ENCODE measurements at regions not wholly inside any gene's neighbourhood (a gene's known extent, or its start where the extent isn't known, plus 50 kb on each side); places are given as distances from the start of the nearest gene placed in this dataset.

DNA sequence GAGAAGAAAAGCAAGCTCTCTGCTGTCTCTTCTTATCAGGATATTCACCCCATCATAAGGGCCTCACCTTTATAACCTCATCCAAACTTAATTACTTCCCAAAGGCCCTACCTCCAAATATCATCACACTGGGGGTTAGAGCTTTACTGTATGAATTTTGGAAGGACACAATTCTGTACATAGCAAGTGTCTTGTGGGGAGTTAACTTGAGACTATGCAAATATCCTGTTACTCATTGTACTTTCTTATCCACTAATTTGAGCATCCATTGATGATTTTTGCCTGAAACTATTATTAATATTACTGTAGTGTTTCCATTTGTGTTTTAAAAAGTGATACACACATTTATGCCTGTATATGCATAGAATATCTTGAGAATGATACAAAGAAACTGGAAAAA lies 129.1 kb upstream of the IVNS1ABP start:
- no peak for DNase-seq (ENCODE audit: extremely low spot score, unreplicated experiment)
- Mint-ChIP-seq H3K9me3 (peaks cover under 1% of the 10 kb centered on the region), H3K36me3 (no peaks in the 10 kb centered on the region), H3K27me3 (no peaks in the 10 kb centered on the region), H3K27ac (no peak overlapping the region), H3K4me3 (no peak overlapping the region), H3K4me1 (ENCODE audit: unreplicated experiment) (peaks cover 6% of the 10 kb centered on the region)
- TF ChIP-seq, protein P1, sequence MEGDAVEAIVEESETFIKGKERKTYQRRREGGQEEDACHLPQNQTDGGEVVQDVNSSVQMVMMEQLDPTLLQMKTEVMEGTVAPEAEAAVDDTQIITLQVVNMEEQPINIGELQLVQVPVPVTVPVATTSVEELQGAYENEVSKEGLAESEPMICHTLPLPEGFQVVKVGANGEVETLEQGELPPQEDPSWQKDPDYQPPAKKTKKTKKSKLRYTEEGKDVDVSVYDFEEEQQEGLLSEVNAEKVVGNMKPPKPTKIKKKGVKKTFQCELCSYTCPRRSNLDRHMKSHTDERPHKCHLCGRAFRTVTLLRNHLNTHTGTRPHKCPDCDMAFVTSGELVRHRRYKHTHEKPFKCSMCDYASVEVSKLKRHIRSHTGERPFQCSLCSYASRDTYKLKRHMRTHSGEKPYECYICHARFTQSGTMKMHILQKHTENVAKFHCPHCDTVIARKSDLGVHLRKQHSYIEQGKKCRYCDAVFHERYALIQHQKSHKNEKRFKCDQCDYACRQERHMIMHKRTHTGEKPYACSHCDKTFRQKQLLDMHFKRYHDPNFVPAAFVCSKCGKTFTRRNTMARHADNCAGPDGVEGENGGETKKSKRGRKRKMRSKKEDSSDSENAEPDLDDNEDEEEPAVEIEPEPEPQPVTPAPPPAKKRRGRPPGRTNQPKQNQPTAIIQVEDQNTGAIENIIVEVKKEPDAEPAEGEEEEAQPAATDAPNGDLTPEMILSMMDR (conservative IDR thresholded peaks at IDR 0.05), result no peak

DNA sequence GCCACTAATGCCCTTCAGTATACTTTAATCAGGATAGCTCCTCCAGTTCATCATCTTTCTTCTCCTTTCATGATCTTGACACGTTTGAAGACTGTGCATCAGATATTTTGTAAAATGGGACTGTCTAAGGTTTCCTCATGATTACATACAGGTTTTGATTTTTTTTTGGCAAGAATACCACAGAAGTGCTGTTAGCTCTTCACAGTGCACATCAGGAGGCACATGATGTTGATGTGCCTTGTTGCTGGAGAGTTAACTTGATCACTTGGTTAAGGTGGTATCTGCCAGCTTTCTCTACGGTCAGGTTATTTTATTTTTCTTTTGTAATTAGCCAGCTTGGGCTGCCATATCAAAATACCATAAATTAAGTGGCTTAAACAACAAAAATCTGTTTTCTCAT lies 128.6 kb upstream of the IVNS1ABP start:
- no peak for DNase-seq (ENCODE audit: extremely low spot score, unreplicated experiment)
- Mint-ChIP-seq H3K36me3 (no peaks in the 10 kb centered on the region), H3K27me3 (no peaks in the 10 kb centered on the region), H3K27ac (no peak overlapping the region), H3K9me3 (no peaks in the 10 kb centered on the region), H3K4me1 (ENCODE audit: unreplicated experiment) (peaks cover 10% of the 10 kb centered on the region), H3K4me3 (no peak overlapping the region)
- TF ChIP-seq, protein P1 (conservative IDR thresholded peaks at IDR 0.05), result no peak

DNA sequence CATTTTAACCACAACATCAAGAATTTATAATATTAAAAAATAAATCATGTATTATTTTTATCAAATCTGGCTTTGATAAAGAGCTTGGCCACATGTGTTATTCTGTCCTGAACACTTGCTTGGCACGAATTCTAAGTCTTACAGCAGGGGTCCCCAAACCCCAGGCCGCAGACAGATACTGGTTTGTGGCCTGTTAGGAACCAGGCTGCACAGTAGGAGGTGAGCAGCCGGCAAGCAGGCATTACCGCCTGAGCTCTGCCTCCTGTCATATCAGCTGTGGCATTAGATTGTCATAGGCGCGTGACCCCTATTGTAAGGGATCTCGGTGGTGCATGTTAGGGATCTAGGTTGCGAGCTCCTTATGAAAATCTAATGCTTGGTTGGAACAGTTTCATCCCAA lies 127.6 kb upstream of the IVNS1ABP start:
- no peak for DNase-seq (ENCODE audit: extremely low spot score, unreplicated experiment)
- H3K4me1 Mint-ChIP-seq (ENCODE audit: unreplicated experiment), result peaks cover 10% of the 10 kb centered on the region
- no peaks in the 10 kb centered on the region for H3K9me3 Mint-ChIP-seq
- H3K4me3 Mint-ChIP-seq, result no peak overlapping the region
- TF ChIP-seq, protein P1 (conservative IDR thresholded peaks at IDR 0.05), result no peak
- no peaks in the 10 kb centered on the region for H3K27me3 Mint-ChIP-seq
- H3K27ac Mint-ChIP-seq, result no peak overlapping the region
- H3K36me3 Mint-ChIP-seq, result no peaks in the 10 kb centered on the region

DNA sequence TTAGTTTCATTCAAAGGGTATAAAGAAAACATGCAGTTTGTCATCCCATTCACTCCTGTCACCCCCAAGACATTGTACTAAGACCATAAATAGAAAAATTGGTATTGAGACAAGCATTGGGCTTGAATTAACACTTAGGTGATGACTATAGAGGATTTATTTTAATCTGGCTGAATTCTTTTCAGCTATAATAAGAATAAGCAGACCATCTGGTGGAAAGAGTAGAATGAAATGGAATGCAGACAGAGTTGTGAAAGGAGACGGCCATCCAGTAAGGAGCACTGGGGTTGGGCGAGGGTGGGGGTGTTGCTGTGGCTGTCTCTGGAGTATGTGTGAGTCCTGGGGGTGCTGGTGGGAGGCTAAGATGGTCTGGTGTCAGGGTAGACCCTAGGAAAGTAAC lies 125.0 kb upstream of the IVNS1ABP start:
- H3K4me3 Mint-ChIP-seq, result no peak overlapping the region
- TF ChIP-seq, protein P1 (conservative IDR thresholded peaks at IDR 0.05), result no peak
- H3K4me1 Mint-ChIP-seq (ENCODE audit: unreplicated experiment), result peaks cover 10% of the 10 kb centered on the region
- no peaks in the 10 kb centered on the region for H3K36me3 Mint-ChIP-seq
- H3K9me3 Mint-ChIP-seq, result no peaks in the 10 kb centered on the region
- H3K27me3 Mint-ChIP-seq, result no peaks in the 10 kb centered on the region
- DNase-seq (ENCODE audit: extremely low spot score, unreplicated experiment), result no peak
- H3K27ac Mint-ChIP-seq, result no peak overlapping the region

DNA sequence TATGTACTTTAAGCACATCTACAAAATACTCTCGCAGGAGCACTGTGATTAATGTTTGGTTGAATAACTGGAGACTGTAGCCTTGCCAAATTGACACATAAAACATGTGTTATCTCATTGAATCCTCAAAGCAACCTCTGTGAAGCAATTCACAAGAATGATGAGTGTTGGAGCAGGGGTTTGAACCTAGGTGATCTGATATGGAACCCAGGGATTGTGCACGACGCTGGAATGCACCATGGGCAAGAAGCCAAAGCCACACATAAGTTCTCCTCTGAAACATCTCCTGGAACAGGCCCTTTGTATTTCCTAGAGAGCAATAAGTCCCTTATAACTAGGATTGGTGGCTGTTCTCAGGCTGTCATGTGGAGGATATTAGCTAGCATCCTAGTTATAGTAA lies 124.6 kb upstream of the IVNS1ABP start:
- DNase-seq (ENCODE audit: extremely low spot score, unreplicated experiment), result no peak
- no peaks in the 10 kb centered on the region for H3K9me3 Mint-ChIP-seq
- H3K4me1 Mint-ChIP-seq (ENCODE audit: unreplicated experiment), result peaks cover 10% of the 10 kb centered on the region
- TF ChIP-seq, protein P1 (conservative IDR thresholded peaks at IDR 0.05), result no peak
- H3K36me3 Mint-ChIP-seq, result no peaks in the 10 kb centered on the region
- H3K4me3 Mint-ChIP-seq, result no peak overlapping the region
- peak overlapping the region; percentile 23 for H3K27ac Mint-ChIP-seq
- no peaks in the 10 kb centered on the region for H3K27me3 Mint-ChIP-seq

DNA sequence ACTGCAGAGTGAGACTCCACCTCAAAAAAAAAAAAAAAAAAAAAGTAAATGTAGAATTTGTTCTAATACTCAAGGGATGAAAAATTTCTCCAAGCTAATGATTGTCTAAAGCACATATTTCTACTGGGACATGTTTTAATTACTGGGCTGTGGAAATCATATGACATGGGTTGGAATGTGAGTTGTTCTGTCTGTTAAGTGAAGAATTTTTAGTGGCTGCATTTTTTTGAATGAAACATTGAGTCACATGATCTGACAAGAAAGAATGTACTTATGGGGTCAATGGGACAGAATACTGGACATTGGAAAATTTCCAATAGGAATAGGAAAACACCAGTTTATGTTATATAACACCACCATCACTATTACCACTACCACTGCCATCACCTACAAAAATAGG lies 123.8 kb upstream of the IVNS1ABP start:
- no peak for DNase-seq (ENCODE audit: extremely low spot score, unreplicated experiment)
- peaks cover 10% of the 10 kb centered on the region for H3K4me1 Mint-ChIP-seq (ENCODE audit: unreplicated experiment)

More for the DNA sequence above, 123.8 kb upstream of the IVNS1ABP start:
- TF ChIP-seq, protein P1 (conservative IDR thresholded peaks at IDR 0.05), result no peak
- H3K27me3 Mint-ChIP-seq, result no peaks in the 10 kb centered on the region
- H3K36me3 Mint-ChIP-seq, result no peaks in the 10 kb centered on the region
- no peaks in the 10 kb centered on the region for H3K9me3 Mint-ChIP-seq
- no peak overlapping the region for H3K4me3 Mint-ChIP-seq
- H3K27ac Mint-ChIP-seq, result no peak overlapping the region

All from type B pancreatic cell (in vitro differentiated cells).